Naive thymus-derived CD4-positive, alpha-beta T cell (primary cell): ENCODE measurements at regions not wholly inside any gene's neighbourhood (a gene's known extent, or its start where the extent isn't known, plus 50 kb on each side); places are given as distances from the start of the nearest gene placed in this dataset.
"Not testable (repeated sequence)": the region's sequence is repeated elsewhere in the genome, so short reads cannot be mapped to it uniquely, and the experiment has no call there.

Experiments
- ATAC-seq: fragments of 150-1000 bp; cut with Tn5 transposase; 2 replicates; pipeline ENCODE4 v1.10.0; 2021; ENCODE audit warnings: mild to moderate bottlenecking, moderate library complexity
- CTCF ChIA-PET: fragments of 350-600 bp; sonication (Branson Sonifier 250); formaldehyde crosslinking; loops from one replicate; lab custom pipeline; 2021; ENCODE audit warnings: antibody characterized with exemption; lab: Charles Lee
- POLR2A ChIA-PET: fragments of 350-600 bp; sonication (Branson Sonifier 250); formaldehyde crosslinking; loops from one replicate; lab custom pipeline; 2021; ENCODE audit warnings: antibody characterized with exemption, inconsistent platforms; lab: Charles Lee
- DNase-seq, 9 donors: peaks; one replicate each; pipeline versions ENCODE4 v3.0.0 to v3.0.0-alpha.2; 2020 to 2022; ENCODE audit warnings: mixed read lengths in 1 of 9
- H3K27ac ChIP-seq: one replicate; pipeline ENCODE4 v1.7.0; 2013; ENCODE audit warnings: mild to moderate bottlenecking, low read depth, low read length, moderate library complexity
- H3K27me3 ChIP-seq, 2 donors: one replicate each; pipeline ENCODE4 v1.7.0; 2013; ENCODE audit warnings: low read length in 2 of 2, mild to moderate bottlenecking in 2 of 2, moderate library complexity in 2 of 2; ENCODE audit not compliant: control insufficient read depth in 2 of 2, insufficient read depth in 2 of 2
- H3K36me3 ChIP-seq, 3 experiments: 1 replicate in 2 of 3; 2 replicates in 1 of 3; pipeline ENCODE4 v1.7.0; 2013; ENCODE audit warnings: low read length in 3 of 3, mild to moderate bottlenecking in 3 of 3, moderate library complexity in 1 of 3; ENCODE audit not compliant: insufficient read depth in 3 of 3, control insufficient read depth in 2 of 3
- H3K4me1 ChIP-seq, 2 donors: one replicate each; pipeline ENCODE4 v1.7.0; 2013; ENCODE audit warnings: low read length in 2 of 2, mild to moderate bottlenecking in 2 of 2, moderate library complexity in 1 of 2; ENCODE audit not compliant: control insufficient read depth in 2 of 2, insufficient read depth in 2 of 2
- H3K4me3 ChIP-seq: 2 replicates; pipeline ENCODE4 v1.7.0; 2013; ENCODE audit warnings: mild to moderate bottlenecking, low read length
- H3K9me3 ChIP-seq, 3 experiments: 1 replicate in 2 of 3; 2 replicates in 1 of 3; pipeline ENCODE4 v1.7.0; 2013; ENCODE audit warnings: low read length in 3 of 3; ENCODE audit not compliant: control insufficient read depth in 2 of 3
- H3K27ac Mint-ChIP-seq, 9 donors: one replicate each; pipeline ENCODE4 v1.8.0; 2020 to 2022; ENCODE audit warnings: mixed read lengths in 9 of 9, mild to moderate bottlenecking in 8 of 9, moderate library complexity in 5 of 9, inconsistent platforms in 2 of 9
- H3K27me3 Mint-ChIP-seq, 5 donors: one replicate each; pipeline ENCODE4 v1.8.0; 2021 to 2022; ENCODE audit warnings: mixed read lengths in 5 of 5, mild to moderate bottlenecking in 1 of 5
- H3K36me3 Mint-ChIP-seq, 5 donors: one replicate each; pipeline ENCODE4 v1.8.0; 2020 to 2022; ENCODE audit warnings: mixed read lengths in 5 of 5, mild to moderate bottlenecking in 3 of 5, inconsistent platforms in 1 of 5
- H3K4me1 Mint-ChIP-seq, 7 donors: one replicate each; pipeline ENCODE4 v1.8.0; 2020 to 2022; ENCODE audit warnings: mixed read lengths in 7 of 7, mild to moderate bottlenecking in 3 of 7, inconsistent platforms in 1 of 7
- H3K4me3 Mint-ChIP-seq, 10 donors: one replicate each; pipeline ENCODE4 v1.8.0; 2020 to 2022; ENCODE audit warnings: mild to moderate bottlenecking in 10 of 10, mixed read lengths in 10 of 10, moderate library complexity in 6 of 10, inconsistent platforms in 2 of 10
- H3K9me3 Mint-ChIP-seq, 11 donors: one replicate each; pipeline ENCODE4 v1.8.0; 2020 to 2022; ENCODE audit warnings: mixed read lengths in 11 of 11, mild to moderate bottlenecking in 4 of 11, inconsistent platforms in 1 of 11, moderate library complexity in 1 of 11
- intact Hi-C, 2 donors: fragments of 100-400 bp; cut with micrococcal nuclease; formaldehyde crosslinking; loops; one replicate each; pipeline ENCODE4 v1.15.1; 2023

- intact Hi-C loops = no loop called here
- CTCF ChIA-PET = interaction anchor here (1.1 kb wide), 1 partner anchor 9 kb away, joined by 3 read pairs; no protein-coding TSS in a partner anchor
- DNase-seq = no peak
Observed at GRCh38 chr2:167729911-167730310, 517.5 kb downstream of the STK39 start.

GRCh38 chr2:167726788-167727187 is 520.6 kb downstream of the STK39 start:
- POLR2A ChIA-PET = no interaction called here
- Mint-ChIP-seq H3K4me1 (no peaks in the 10 kb centered on the region), H3K9me3 (peaks cover 0 to 2% (median 0%) of the 10 kb centered on the region in 11 donors), H3K27me3 (peaks cover 0 to 7% (median 0%) of the 10 kb centered on the region in 5 donors), H3K36me3 (no peaks in the 10 kb centered on the region), H3K4me3 (no peak overlapping the region), H3K27ac (no peak overlapping the region)
- no peak for DNase-seq
- intact Hi-C loops = no loop called here
- no peak for ATAC-seq
- no peaks in the 10 kb centered on the region for H3K9me3 ChIP-seq
- CTCF ChIA-PET = no interaction called here
- no peaks in the 10 kb centered on the region for H3K27me3 ChIP-seq
- H3K4me3 ChIP-seq = no peak overlapping the region
- no peaks in the 10 kb centered on the region for H3K36me3 ChIP-seq
- H3K27ac ChIP-seq = no peak overlapping the region
- H3K4me1 ChIP-seq = no peaks in the 10 kb centered on the region

More at GRCh38 chr2:167729911-167730310, 517.5 kb downstream of the STK39 start:
- Mint-ChIP-seq H3K36me3 (no peaks in the 10 kb centered on the region), H3K4me1 (no peaks in the 10 kb centered on the region), H3K27me3 (peaks cover 0 to 11% (median 6%) of the 10 kb centered on the region in 5 donors), H3K9me3 (peaks cover 0 to 2% (median 0%) of the 10 kb centered on the region in 11 donors), H3K27ac (no peak overlapping the region), H3K4me3 (no peak overlapping the region)
- H3K4me1 ChIP-seq = no peaks in the 10 kb centered on the region
- no peak for ATAC-seq
- no peak overlapping the region for H3K4me3 ChIP-seq
- POLR2A ChIA-PET = no interaction called here
- H3K27ac ChIP-seq = no peak overlapping the region
- no peaks in the 10 kb centered on the region for H3K27me3 ChIP-seq
- no peaks in the 10 kb centered on the region for H3K36me3 ChIP-seq
- H3K9me3 ChIP-seq = no peaks in the 10 kb centered on the region

- H3K27ac ChIP-seq = no peak overlapping the region
- intact Hi-C loops = no loop called here
- H3K27me3 Mint-ChIP-seq = no peaks in the 10 kb centered on the region
- CTCF ChIA-PET = no interaction called here
- no peak overlapping the region for H3K4me3 ChIP-seq
- no peaks in the 10 kb centered on the region for H3K36me3 Mint-ChIP-seq
- H3K36me3 ChIP-seq = no peaks in the 10 kb centered on the region
- no peak overlapping the region for H3K27ac Mint-ChIP-seq
- H3K9me3 Mint-ChIP-seq = peaks cover 0 to 2% (median 0%) of the 10 kb centered on the region in 11 donors
- H3K4me1 ChIP-seq = no peaks in the 10 kb centered on the region
- DNase-seq (no peak), ATAC-seq (no peak)
- H3K4me3 Mint-ChIP-seq = no peak overlapping the region
- no peaks in the 10 kb centered on the region for H3K4me1 Mint-ChIP-seq
- H3K9me3 ChIP-seq = no peaks in the 10 kb centered on the region
- POLR2A ChIA-PET = no interaction called here
- no peaks in the 10 kb centered on the region for H3K27me3 ChIP-seq
Observed at GRCh38 chr2:167721593-167721992, 525.8 kb downstream of the STK39 start.

- Mint-ChIP-seq H3K27me3 (no peaks in the 10 kb centered on the region), H3K4me3 (no peak overlapping the region), H3K4me1 (no peaks in the 10 kb centered on the region), H3K9me3 (peaks cover 0 to 5% (median 0%) of the 10 kb centered on the region in 11 donors), H3K36me3 (no peaks in the 10 kb centered on the region), H3K27ac (no peak overlapping the region)
- POLR2A ChIA-PET = interaction anchor here (0.7 kb wide), 1 partner anchor 354 kb away, joined by 3 read pairs; no protein-coding TSS in a partner anchor
- Histone ChIP-seq H3K4me3 (no peak overlapping the region), H3K4me1 (no peaks in the 10 kb centered on the region), H3K36me3 (no peaks in the 10 kb centered on the region), H3K27me3 (no peaks in the 10 kb centered on the region), H3K27ac (no peak overlapping the region), H3K9me3 (no peaks in the 10 kb centered on the region)
- DNase-seq (no peak), ATAC-seq (no peak)
- intact Hi-C loops = no loop called here
- CTCF ChIA-PET = no interaction called here
Observed at GRCh38 chr2:167719410-167719809, 528.0 kb downstream of the STK39 start.

GRCh38 chr2:167718560-167718959 is 528.8 kb downstream of the STK39 start:
- no peaks in the 10 kb centered on the region for H3K9me3 ChIP-seq
- intact Hi-C loops = no loop called here
- CTCF ChIA-PET = no interaction called here
- no peak overlapping the region for H3K4me3 ChIP-seq
- ATAC-seq (no peak), DNase-seq (no peak)
- H3K27me3 Mint-ChIP-seq = no peaks in the 10 kb centered on the region
- H3K27me3 ChIP-seq = no peaks in the 10 kb centered on the region
- no peaks in the 10 kb centered on the region for H3K36me3 Mint-ChIP-seq
- no peaks in the 10 kb centered on the region for H3K4me1 Mint-ChIP-seq
- peaks cover 0 to 5% (median 0%) of the 10 kb centered on the region in 11 donors for H3K9me3 Mint-ChIP-seq
- no peaks in the 10 kb centered on the region for H3K36me3 ChIP-seq
- POLR2A ChIA-PET = no interaction called here
- H3K4me1 ChIP-seq = no peaks in the 10 kb centered on the region
- H3K27ac ChIP-seq = no peak overlapping the region
- H3K27ac Mint-ChIP-seq = no peak overlapping the region
- H3K4me3 Mint-ChIP-seq = no peak overlapping the region

GRCh38 chr2:167715932-167716331 is 531.5 kb downstream of the STK39 start:
- H3K27ac Mint-ChIP-seq = no peak overlapping the region
- no peaks in the 10 kb centered on the region for H3K27me3 ChIP-seq
- H3K36me3 Mint-ChIP-seq = no peaks in the 10 kb centered on the region
- CTCF ChIA-PET = no interaction called here
- no peak overlapping the region for H3K27ac ChIP-seq
- peaks cover 0 to 3% (median 0%) of the 10 kb centered on the region in 5 donors for H3K27me3 Mint-ChIP-seq
- POLR2A ChIA-PET = no interaction called here
- DNase-seq = no peak
- ATAC-seq = no peak
- H3K4me3 Mint-ChIP-seq = no peak overlapping the region
- peaks cover 0 to 5% (median 0%) of the 10 kb centered on the region in 11 donors for H3K9me3 Mint-ChIP-seq
- no peaks in the 10 kb centered on the region for H3K4me1 ChIP-seq
- H3K4me1 Mint-ChIP-seq = no peaks in the 10 kb centered on the region
- intact Hi-C loops = no loop called here
- no peak overlapping the region for H3K4me3 ChIP-seq
- no peaks in the 10 kb centered on the region for H3K36me3 ChIP-seq
- H3K9me3 ChIP-seq = no peaks in the 10 kb centered on the region

- H3K27ac ChIP-seq, H3K27me3 ChIP-seq, H3K4me1 ChIP-seq, H3K9me3 ChIP-seq, H3K36me3 ChIP-seq, DNase-seq, H3K27ac Mint-ChIP-seq, H3K36me3 Mint-ChIP-seq, H3K4me3 Mint-ChIP-seq, H3K27me3 Mint-ChIP-seq, H3K4me3 ChIP-seq, intact Hi-C loops, H3K9me3 Mint-ChIP-seq, H3K4me1 Mint-ChIP-seq, ATAC-seq, CTCF ChIA-PET, POLR2A ChIA-PET: not testable (repeated sequence)
Observed at GRCh38 chr2:167715498-167715897, 531.9 kb downstream of the STK39 start.
